ENCODE measurements at regions not wholly inside any gene's neighbourhood (a gene's known extent, or its start where the extent isn't known, plus 50 kb on each side); places are given as distances from the start of the nearest gene placed in this dataset.

DNA sequence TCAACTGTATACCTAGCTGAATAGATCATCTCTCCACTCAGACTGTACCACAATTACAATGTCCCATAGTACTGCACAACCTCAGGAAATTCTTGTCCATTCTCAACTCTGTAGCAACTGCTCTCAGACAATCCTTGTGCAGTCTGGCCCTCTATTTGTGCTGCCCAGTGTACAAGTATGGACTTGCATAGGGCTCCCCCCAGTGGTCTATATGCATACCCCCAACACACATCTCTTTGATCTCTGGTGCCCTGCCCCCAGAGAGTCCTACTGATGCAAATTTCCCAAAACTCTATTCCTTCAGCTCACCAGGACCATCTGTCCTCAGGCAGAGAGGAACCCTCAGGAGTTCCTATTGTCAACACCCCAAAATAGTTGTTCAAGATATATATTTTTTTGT is 205.3 kb downstream of the SLCO4C1 start:
- no peak for TF ChIP-seq SP1 (IDR thresholded peaks at IDR 0.05)
- TF ChIP-seq L3MBTL2 (conservative IDR thresholded peaks at IDR 0.05), result no peak
- no peak for TF ChIP-seq TARDBP (IDR thresholded peaks at IDR 0.05)
- TF ChIP-seq, protein P1, sequence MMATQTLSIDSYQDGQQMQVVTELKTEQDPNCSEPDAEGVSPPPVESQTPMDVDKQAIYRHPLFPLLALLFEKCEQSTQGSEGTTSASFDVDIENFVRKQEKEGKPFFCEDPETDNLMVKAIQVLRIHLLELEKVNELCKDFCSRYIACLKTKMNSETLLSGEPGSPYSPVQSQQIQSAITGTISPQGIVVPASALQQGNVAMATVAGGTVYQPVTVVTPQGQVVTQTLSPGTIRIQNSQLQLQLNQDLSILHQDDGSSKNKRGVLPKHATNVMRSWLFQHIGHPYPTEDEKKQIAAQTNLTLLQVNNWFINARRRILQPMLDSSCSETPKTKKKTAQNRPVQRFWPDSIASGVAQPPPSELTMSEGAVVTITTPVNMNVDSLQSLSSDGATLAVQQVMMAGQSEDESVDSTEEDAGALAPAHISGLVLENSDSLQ (IDR thresholded peaks at IDR 0.05), result no peak
- no peak for TF ChIP-seq BHLHE40 (IDR thresholded peaks at IDR 0.05; ENCODE audit: borderline replicate concordance)
- no peak for TF ChIP-seq ZNF384 (IDR thresholded peaks at IDR 0.05)
- TF ChIP-seq FOXK2 (IDR thresholded peaks at IDR 0.05), result no peak
- no peak for TF ChIP-seq NFRKB (IDR thresholded peaks at IDR 0.05)
- TF ChIP-seq LEF1 (IDR thresholded peaks at IDR 0.05; ENCODE audit: borderline replicate concordance), result peak; percentile 97
- no peak for TF ChIP-seq SUZ12 (IDR thresholded peaks at IDR 0.05)
- no peak for TF ChIP-seq FOXM1 (IDR thresholded peaks at IDR 0.05; ENCODE audit: borderline replicate concordance)
- no peak for TF ChIP-seq CTBP1 (IDR thresholded peaks at IDR 0.05; ENCODE audit: borderline replicate concordance)

Data from HEK293T (cell line).